SK-N-MC (cell line): ENCODE measurements at regions not wholly inside any gene's neighbourhood (a gene's known extent, or its start where the extent isn't known, plus 50 kb on each side); places are given as distances from the start of the nearest gene placed in this dataset.

Experiments used
- EZH2 ChIP-seq: fragments of 200-600 bp; sonication (generic); IDR thresholded peaks from one replicate; pipeline ENCODE4 v1.6.1; 2017; ENCODE audit warnings: antibody characterized with exemption
- FOXP2 ChIP-seq: optimal IDR thresholded peaks from 2 replicates; pipeline ENCODE3; 2011; ENCODE audit warnings: mild to moderate bottlenecking, moderate library complexity; ENCODE audit not compliant: insufficient read depth; ENCODE audit errors: extremely low read length, control extremely low read depth
- POLR2AphosphoS5 ChIP-seq: IDR thresholded peaks from 2 replicates; pipeline ENCODE4 v1.6.1; 2012; ENCODE audit warnings: mild to moderate bottlenecking, low read depth, low read length, borderline replicate concordance

DNA sequence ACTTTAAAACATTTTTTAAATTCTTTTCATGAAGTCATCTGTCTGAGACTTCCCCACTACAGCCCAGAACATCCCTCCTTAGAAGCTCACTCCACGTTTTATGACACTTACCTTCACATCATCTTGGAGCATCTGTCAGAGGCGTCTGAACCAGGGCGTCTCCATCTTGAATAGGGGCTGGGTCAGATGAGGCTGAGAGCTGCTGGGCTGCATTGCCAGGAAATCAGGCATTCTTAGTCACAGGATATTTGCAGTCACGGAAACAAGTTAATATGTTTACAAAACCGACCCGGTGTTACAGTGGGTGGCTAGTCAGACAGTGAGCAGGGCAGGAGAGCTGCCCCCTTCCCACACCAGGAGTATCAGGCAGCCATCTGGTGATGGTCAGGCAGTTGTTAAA is 456.5 kb downstream of the FBXO15 start:
- no peak for TF ChIP-seq POLR2AphosphoS5
- TF ChIP-seq EZH2: no peak
- no peak for TF ChIP-seq FOXP2
